Activated CD4-positive, alpha-beta memory T cell treated with anti-CD3 and anti-CD28 coated beads for 36 hours (primary cell): ENCODE measurements at regions not wholly inside any gene's neighbourhood (a gene's known extent, or its start where the extent isn't known, plus 50 kb on each side); places are given as distances from the start of the nearest gene placed in this dataset.
"Not testable (repeated sequence)": the region's sequence is repeated elsewhere in the genome, so short reads cannot be mapped to it uniquely, and the experiment has no call there.

ENCODE experiments used
- CTCF ChIA-PET: fragments of 350-600 bp; sonication (Branson Sonifier 250); formaldehyde crosslinking; loops from one replicate; lab custom pipeline; 2021; ENCODE audit warnings: antibody characterized with exemption, inconsistent platforms; lab: Charles Lee
- POLR2A ChIA-PET: fragments of 350-600 bp; sonication (Branson Sonifier 250); formaldehyde crosslinking; loops from one replicate; lab custom pipeline; 2021; ENCODE audit warnings: antibody characterized with exemption; lab: Charles Lee
- DNase-seq: peaks from one replicate; pipeline ENCODE4 v3.0.0-alpha.2; 2020
- H3K27ac Mint-ChIP-seq: one replicate; pipeline ENCODE4 v1.8.0; 2021; ENCODE audit warnings: mixed read lengths
- H3K27me3 Mint-ChIP-seq: one replicate; pipeline ENCODE4 v1.8.0; 2021; ENCODE audit warnings: mixed read lengths
- H3K36me3 Mint-ChIP-seq: one replicate; pipeline ENCODE4 v1.8.0; 2021; ENCODE audit warnings: mixed read lengths
- H3K4me1 Mint-ChIP-seq: one replicate; pipeline ENCODE4 v1.8.0; 2021; ENCODE audit warnings: low read depth, mixed read lengths
- H3K4me3 Mint-ChIP-seq: one replicate; pipeline ENCODE4 v1.8.0; 2021; ENCODE audit warnings: mild to moderate bottlenecking, mixed read lengths
- H3K9me3 Mint-ChIP-seq: one replicate; pipeline ENCODE4 v1.8.0; 2021; ENCODE audit warnings: mixed read lengths
- intact Hi-C: fragments of 100-400 bp; cut with micrococcal nuclease; formaldehyde crosslinking; loops from one replicate; pipeline ENCODE4 v1.15.1; 2023

- intact Hi-C loops, result no loop called here
- Mint-ChIP-seq H3K27ac (no peak overlapping the region), H3K9me3 (peaks cover 9% of the 10 kb centered on the region), H3K4me1 (no peaks in the 10 kb centered on the region), H3K36me3 (no peaks in the 10 kb centered on the region), H3K27me3 (no peaks in the 10 kb centered on the region), H3K4me3 (no peak overlapping the region)
- no peak for DNase-seq
- ChIA-PET CTCF (no interaction called here), POLR2A (no interaction called here)
Measured at GRCh38 chr4:57736781-57737180, 626.6 kb upstream of the IGFBP7 start.

GRCh38 chr4:57734104-57734670 is 624.0 kb upstream of the IGFBP7 start:
- ChIA-PET CTCF (no interaction called here), POLR2A (no interaction called here)
- Mint-ChIP-seq H3K4me3 (no peak overlapping the region), H3K27me3 (no peaks in the 10 kb centered on the region), H3K36me3 (no peaks in the 10 kb centered on the region), H3K4me1 (no peaks in the 10 kb centered on the region), H3K9me3 (peaks cover 8% of the 10 kb centered on the region), H3K27ac (no peak overlapping the region)
- intact Hi-C loops, result no loop called here
- DNase-seq, result no peak

DNA sequence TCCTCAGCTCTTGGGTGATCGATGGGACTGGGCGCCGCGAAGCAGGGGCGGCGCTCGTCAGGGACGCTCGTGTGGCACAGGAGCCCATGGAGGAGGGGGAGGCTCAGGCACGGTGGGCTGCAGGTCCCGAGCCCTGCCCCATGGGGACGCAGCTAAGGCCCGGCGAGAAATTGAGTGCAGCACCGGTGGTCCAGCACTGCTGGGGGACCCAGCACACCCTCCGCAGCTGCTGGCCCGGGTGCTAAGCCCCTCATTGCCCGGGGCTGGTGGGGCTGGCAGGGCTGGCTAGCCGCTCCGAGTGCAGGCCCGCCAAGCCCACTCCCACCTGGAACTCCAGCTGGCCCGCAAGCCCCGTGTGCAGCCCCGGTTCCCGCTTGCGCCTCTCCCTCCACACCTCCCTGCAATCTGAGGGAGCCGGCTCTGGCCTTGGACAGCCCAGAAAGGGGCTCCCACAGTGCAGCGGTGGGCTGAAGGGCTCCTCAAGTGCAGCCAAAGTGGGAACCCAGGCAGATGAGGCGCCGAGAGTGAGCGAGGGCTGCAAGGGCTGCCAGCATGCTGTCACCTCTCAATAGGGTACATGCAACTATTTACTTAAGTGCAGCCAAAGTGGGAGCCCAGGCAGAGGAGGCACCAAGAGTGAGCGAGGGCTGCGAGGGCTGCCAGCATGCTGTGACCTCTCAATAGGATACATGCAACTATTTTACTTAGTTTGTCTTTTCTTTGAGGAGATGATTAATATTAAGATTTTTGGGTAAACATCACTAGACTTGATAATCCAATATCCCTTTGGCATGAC is 619.8 kb upstream of the IGFBP7 start:
- H3K9me3 Mint-ChIP-seq, H3K4me1 Mint-ChIP-seq, H3K4me3 Mint-ChIP-seq, POLR2A ChIA-PET, intact Hi-C loops, H3K27me3 Mint-ChIP-seq, H3K36me3 Mint-ChIP-seq, DNase-seq, H3K27ac Mint-ChIP-seq, CTCF ChIA-PET: not testable (repeated sequence)

DNA sequence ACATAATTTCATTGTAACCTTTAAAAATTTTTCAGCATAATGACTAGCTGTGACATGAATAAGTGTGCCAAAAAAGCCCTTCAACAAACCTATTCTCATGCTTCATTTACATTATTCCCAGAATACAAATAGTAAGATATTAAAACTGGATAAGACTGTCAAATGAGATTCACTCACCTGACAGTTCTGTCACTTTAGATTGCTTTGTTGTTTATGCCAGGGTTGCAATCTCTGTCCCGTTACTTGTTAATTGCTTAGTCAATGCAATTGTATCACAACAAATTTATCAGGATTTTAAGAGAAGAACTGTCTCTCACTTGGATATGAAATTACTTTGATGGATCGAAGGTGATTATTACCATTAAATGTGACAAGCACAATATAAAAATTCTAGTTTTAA is 616.0 kb upstream of the IGFBP7 start:
- Mint-ChIP-seq H3K9me3 (peaks cover under 1% of the 10 kb centered on the region), H3K27me3 (no peaks in the 10 kb centered on the region), H3K36me3 (no peaks in the 10 kb centered on the region), H3K4me3 (no peak overlapping the region), H3K4me1 (no peaks in the 10 kb centered on the region), H3K27ac (no peak overlapping the region)
- ChIA-PET CTCF (no interaction called here), POLR2A (no interaction called here)
- intact Hi-C loops, result no loop called here
- DNase-seq, result no peak

- no peaks in the 10 kb centered on the region for H3K4me1 Mint-ChIP-seq
Measured at GRCh38 chr4:57719456-57719855, 609.3 kb upstream of the IGFBP7 start.

DNA sequence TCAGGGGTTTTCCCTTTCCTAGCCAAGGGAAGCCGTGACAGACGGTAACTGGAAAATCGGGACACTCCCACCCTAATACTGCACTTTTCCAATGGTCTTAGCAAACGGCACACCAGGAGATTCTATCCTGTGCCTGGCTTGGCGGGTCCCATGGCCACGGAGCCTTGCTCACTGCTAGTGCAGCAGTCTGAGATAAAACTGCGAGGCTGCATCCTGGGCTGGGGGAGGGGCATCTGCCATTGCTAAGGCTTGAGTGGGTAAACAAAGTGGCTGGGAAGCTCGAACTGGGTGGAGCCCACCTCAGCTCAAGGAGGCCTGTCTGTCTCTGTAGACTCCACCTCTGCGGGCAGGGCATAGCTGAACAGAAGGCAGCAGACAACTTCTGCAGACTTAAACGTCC is 604.1 kb upstream of the IGFBP7 start:
- intact Hi-C loops, H3K9me3 Mint-ChIP-seq, CTCF ChIA-PET: not testable (repeated sequence)

More at GRCh38 chr4:57719456-57719855, 609.3 kb upstream of the IGFBP7 start:
- no peak for DNase-seq
- ChIA-PET CTCF (no interaction called here), POLR2A (no interaction called here)
- Mint-ChIP-seq H3K36me3 (no peaks in the 10 kb centered on the region), H3K4me3 (no peak overlapping the region), H3K9me3 (peaks cover 8% of the 10 kb centered on the region), H3K27ac (no peak overlapping the region), H3K27me3 (no peaks in the 10 kb centered on the region)
- intact Hi-C loops, result no loop called here

DNA sequence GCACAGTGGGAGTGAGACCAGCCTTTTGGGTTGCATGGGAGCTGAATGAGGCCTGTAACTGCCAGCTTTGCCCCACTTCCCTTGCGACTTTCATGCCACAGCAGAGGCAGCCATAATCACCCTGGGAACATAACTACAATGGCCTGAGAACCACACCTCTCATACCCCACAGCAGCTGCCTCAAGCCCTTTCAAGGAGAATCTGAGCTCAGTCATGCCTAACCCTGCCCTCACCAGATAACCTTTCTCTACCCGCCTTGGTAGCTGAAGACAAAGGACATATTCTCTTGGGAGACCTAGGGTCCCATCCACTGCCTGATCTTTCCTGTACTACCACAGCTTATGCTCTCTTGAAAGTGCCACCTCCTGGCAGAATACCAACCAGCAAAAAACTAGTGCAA is 599.9 kb upstream of the IGFBP7 start:
- Mint-ChIP-seq H3K27me3 (no peaks in the 10 kb centered on the region), H3K4me1 (no peaks in the 10 kb centered on the region), H3K36me3 (no peaks in the 10 kb centered on the region), H3K27ac (no peak overlapping the region), H3K9me3 (no peaks in the 10 kb centered on the region), H3K4me3 (no peak overlapping the region)
- intact Hi-C loops, result no loop called here
- no peak for DNase-seq
- CTCF ChIA-PET, result no interaction called here
- POLR2A ChIA-PET, result no interaction called here

More for the DNA sequence above, 604.1 kb upstream of the IGFBP7 start:
- H3K4me3 Mint-ChIP-seq, H3K27me3 Mint-ChIP-seq, H3K4me1 Mint-ChIP-seq, DNase-seq, H3K27ac Mint-ChIP-seq, POLR2A ChIA-PET, H3K36me3 Mint-ChIP-seq: not testable (repeated sequence)

DNA sequence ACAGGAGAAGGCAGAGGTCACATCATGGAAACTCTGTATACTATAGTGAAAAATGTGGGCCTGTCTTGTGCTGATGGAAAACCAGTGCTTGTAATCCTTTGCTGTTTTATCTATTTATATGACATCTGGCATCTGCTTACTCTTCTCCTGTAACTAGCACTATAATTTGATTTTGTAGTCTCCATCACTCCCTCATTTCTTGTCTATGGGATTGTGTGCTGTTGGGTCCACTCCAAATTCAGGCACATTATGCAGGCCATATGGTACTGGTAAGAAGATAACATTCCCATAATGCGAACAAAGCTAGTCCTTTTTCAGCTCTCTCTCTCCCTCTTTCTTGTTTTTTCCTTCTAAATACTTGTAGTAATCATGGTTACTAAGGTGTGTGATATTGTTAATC is 581.2 kb upstream of the IGFBP7 start:
- intact Hi-C loops, result no loop called here
- no peaks in the 10 kb centered on the region for H3K27me3 Mint-ChIP-seq

GRCh38 chr4:57689693-57690205 is 579.6 kb upstream of the IGFBP7 start:
- H3K4me3 Mint-ChIP-seq, result no peak overlapping the region
- H3K9me3 Mint-ChIP-seq, result peaks cover 8% of the 10 kb centered on the region
- ChIA-PET POLR2A (no interaction called here), CTCF (no interaction called here)
- H3K27me3 Mint-ChIP-seq, result no peaks in the 10 kb centered on the region
- intact Hi-C loops, result no loop called here
- no peak for DNase-seq
- H3K4me1 Mint-ChIP-seq, result no peaks in the 10 kb centered on the region
- H3K36me3 Mint-ChIP-seq, result no peaks in the 10 kb centered on the region
- H3K27ac Mint-ChIP-seq, result no peak overlapping the region

More for the DNA sequence above, 581.2 kb upstream of the IGFBP7 start:
- Mint-ChIP-seq H3K9me3 (peaks cover 8% of the 10 kb centered on the region), H3K4me3 (no peak overlapping the region), H3K27ac (no peak overlapping the region), H3K4me1 (no peaks in the 10 kb centered on the region), H3K36me3 (no peaks in the 10 kb centered on the region)
- DNase-seq, result no peak
- CTCF ChIA-PET, result no interaction called here
- POLR2A ChIA-PET, result no interaction called here

GRCh38 chr4:57682275-57682674 is 572.1 kb upstream of the IGFBP7 start:
- no peak for DNase-seq
- Mint-ChIP-seq H3K27me3 (no peaks in the 10 kb centered on the region), H3K4me3 (no peak overlapping the region), H3K4me1 (no peaks in the 10 kb centered on the region), H3K27ac (no peak overlapping the region), H3K9me3 (peaks cover 2% of the 10 kb centered on the region), H3K36me3 (no peaks in the 10 kb centered on the region)
- POLR2A ChIA-PET, result no interaction called here
- intact Hi-C loops, result no loop called here
- CTCF ChIA-PET, result no interaction called here

GRCh38 chr4:57679969-57680368 is 569.8 kb upstream of the IGFBP7 start:
- no peak for DNase-seq
- intact Hi-C loops, result no loop called here
- Mint-ChIP-seq H3K27ac (no peak overlapping the region), H3K4me3 (no peak overlapping the region), H3K9me3 (peaks cover 9% of the 10 kb centered on the region), H3K27me3 (no peaks in the 10 kb centered on the region), H3K4me1 (no peaks in the 10 kb centered on the region), H3K36me3 (no peaks in the 10 kb centered on the region)
- ChIA-PET CTCF (no interaction called here), POLR2A (no interaction called here)

DNA sequence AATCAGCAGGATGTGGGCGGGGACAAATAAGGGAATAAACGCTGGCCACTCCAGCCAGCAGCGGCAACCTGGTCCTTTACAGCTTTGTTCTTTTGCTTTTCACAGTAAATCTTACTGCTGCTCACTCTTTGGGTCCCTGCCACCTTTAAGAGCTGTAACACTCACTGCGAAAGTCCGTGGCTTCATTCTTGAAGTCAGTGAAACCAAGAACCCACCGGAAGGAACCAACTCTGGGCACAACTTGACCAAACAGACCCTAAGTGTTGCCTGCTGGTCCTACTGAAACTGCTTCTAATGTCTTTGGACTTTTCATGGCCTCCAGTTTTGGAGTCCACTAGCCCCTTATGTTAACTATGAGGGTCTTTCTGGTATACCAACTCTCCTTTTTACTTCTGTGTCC is 566.2 kb upstream of the IGFBP7 start:
- ChIA-PET POLR2A (no interaction called here), CTCF (no interaction called here)
- Mint-ChIP-seq H3K9me3 (peaks cover 7% of the 10 kb centered on the region), H3K27ac (no peak overlapping the region), H3K36me3 (no peaks in the 10 kb centered on the region), H3K4me1 (no peaks in the 10 kb centered on the region), H3K4me3 (no peak overlapping the region), H3K27me3 (no peaks in the 10 kb centered on the region)
- no peak for DNase-seq
- intact Hi-C loops, result no loop called here
